Suprapubic skin (tissue), 3 donors: ENCODE measurements at regions not wholly inside any gene's neighbourhood (a gene's known extent, or its start where the extent isn't known, plus 50 kb on each side); places are given as distances from the start of the nearest gene placed in this dataset.

Source experiments
- POLR2A ChIP-seq, 2 donors: fragments of 450-650 bp; IDR thresholded peaks; one replicate each; pipeline ENCODE4 v1.6.1; 2017; ENCODE audit warnings: antibody characterized with exemption in 2 of 2, mild to moderate bottlenecking in 2 of 2, moderate library complexity in 2 of 2
- TF ChIP-seq, protein P1 (sequence below), 2 donors: fragments of 200-600 bp in 1 of 2; fragments of 450-650 bp in 1 of 2; sonication (generic) in 1 of 2; IDR thresholded peaks; one replicate each; pipeline ENCODE4 v1.5.1; 2016 to 2019; ENCODE audit warnings: antibody characterized with exemption in 2 of 2, mild to moderate bottlenecking in 1 of 2, moderate library complexity in 1 of 2

DNA sequence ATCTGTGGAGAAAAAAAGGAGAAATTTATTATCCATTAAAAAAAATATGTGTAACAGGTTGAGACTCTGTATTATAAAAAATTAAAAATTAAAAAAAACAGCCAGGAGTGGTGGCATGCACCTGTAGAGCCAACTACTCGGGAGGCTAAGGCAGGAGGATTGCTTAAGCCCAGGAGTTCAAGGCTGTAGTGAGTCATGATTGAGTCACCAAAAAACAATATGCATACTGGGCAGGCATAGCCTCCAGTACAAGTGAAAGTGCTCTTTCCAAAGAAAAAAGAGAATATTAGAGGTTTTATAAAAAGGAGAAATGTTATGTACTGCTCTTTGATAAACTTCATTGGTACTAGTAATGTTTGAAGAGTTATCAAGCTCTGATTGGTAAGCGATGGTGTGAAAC lies 647.1 kb upstream of the ZWINT start:
- TF ChIP-seq, protein P1, sequence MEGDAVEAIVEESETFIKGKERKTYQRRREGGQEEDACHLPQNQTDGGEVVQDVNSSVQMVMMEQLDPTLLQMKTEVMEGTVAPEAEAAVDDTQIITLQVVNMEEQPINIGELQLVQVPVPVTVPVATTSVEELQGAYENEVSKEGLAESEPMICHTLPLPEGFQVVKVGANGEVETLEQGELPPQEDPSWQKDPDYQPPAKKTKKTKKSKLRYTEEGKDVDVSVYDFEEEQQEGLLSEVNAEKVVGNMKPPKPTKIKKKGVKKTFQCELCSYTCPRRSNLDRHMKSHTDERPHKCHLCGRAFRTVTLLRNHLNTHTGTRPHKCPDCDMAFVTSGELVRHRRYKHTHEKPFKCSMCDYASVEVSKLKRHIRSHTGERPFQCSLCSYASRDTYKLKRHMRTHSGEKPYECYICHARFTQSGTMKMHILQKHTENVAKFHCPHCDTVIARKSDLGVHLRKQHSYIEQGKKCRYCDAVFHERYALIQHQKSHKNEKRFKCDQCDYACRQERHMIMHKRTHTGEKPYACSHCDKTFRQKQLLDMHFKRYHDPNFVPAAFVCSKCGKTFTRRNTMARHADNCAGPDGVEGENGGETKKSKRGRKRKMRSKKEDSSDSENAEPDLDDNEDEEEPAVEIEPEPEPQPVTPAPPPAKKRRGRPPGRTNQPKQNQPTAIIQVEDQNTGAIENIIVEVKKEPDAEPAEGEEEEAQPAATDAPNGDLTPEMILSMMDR (IDR thresholded peaks at IDR 0.05): no peak
- no peak for TF ChIP-seq POLR2A (IDR thresholded peaks at IDR 0.05)
